OCI-M2 (cell line): ENCODE measurements at regions not wholly inside any gene's neighbourhood (a gene's known extent, or its start where the extent isn't known, plus 50 kb on each side); places are given as distances from the start of the nearest gene placed in this dataset.
"Not testable (repeated sequence)": the region's sequence is repeated elsewhere in the genome, so short reads cannot be mapped to it uniquely, and the experiment has no call there.

Experiments
- DNase-seq: peaks from one replicate; lab custom pipeline; 2025; ENCODE audit not compliant: unreplicated experiment; lab: John Stamatoyannopoulos, UW

- DNase-seq, result no peak
Observed at GRCh38 chr21:27323331-27323730, 356.4 kb upstream of the ADAMTS5 start.

- DNase-seq, result no peak
Observed at GRCh38 chr21:27321791-27322190, 354.9 kb upstream of the ADAMTS5 start.

- no peak for DNase-seq
Observed at GRCh38 chr21:27320868-27321267, 354.0 kb upstream of the ADAMTS5 start.

- not testable (repeated sequence) for DNase-seq
Observed at GRCh38 chr21:27317601-27318000, 350.7 kb upstream of the ADAMTS5 start.

- no peak for DNase-seq
Observed at GRCh38 chr21:27315373-27315772, 348.5 kb upstream of the ADAMTS5 start.

- no peak for DNase-seq
Observed at GRCh38 chr21:27314131-27314530, 347.2 kb upstream of the ADAMTS5 start.

- DNase-seq, result no peak
Observed at GRCh38 chr21:27306791-27307775, 340.2 kb upstream of the ADAMTS5 start.

GRCh38 chr21:27306206-27306605, 339.3 kb upstream of the ADAMTS5 start:
- DNase-seq, result no peak

- no peak for DNase-seq
Observed at GRCh38 chr21:27301220-27301619, 334.3 kb upstream of the ADAMTS5 start.

GRCh38 chr21:27300770-27301169, 333.9 kb upstream of the ADAMTS5 start:
- no peak for DNase-seq

GRCh38 chr21:27298465-27298864, 331.6 kb upstream of the ADAMTS5 start:
- DNase-seq, result no peak

- no peak for DNase-seq
Observed at GRCh38 chr21:27293239-27293638, 326.4 kb upstream of the ADAMTS5 start.

- no peak for DNase-seq
Observed at GRCh38 chr21:27292783-27293182, 325.9 kb upstream of the ADAMTS5 start.

GRCh38 chr21:27292229-27292628, 325.3 kb upstream of the ADAMTS5 start:
- DNase-seq, result no peak

- DNase-seq, result no peak
Observed at GRCh38 chr21:27291006-27291405, 324.1 kb upstream of the ADAMTS5 start.

- DNase-seq, result no peak
Observed at GRCh38 chr21:27290028-27290427, 323.1 kb upstream of the ADAMTS5 start.

GRCh38 chr21:27286760-27287159, 319.9 kb upstream of the ADAMTS5 start:
- no peak for DNase-seq

GRCh38 chr21:27277110-27277509, 310.2 kb upstream of the ADAMTS5 start:
- no peak for DNase-seq

GRCh38 chr21:27275294-27275927, 308.5 kb upstream of the ADAMTS5 start:
- no peak for DNase-seq

GRCh38 chr21:27269644-27270043, 302.8 kb upstream of the ADAMTS5 start:
- no peak for DNase-seq

GRCh38 chr21:27268290-27268689, 301.4 kb upstream of the ADAMTS5 start:
- DNase-seq, result no peak

- no peak for DNase-seq
Observed at GRCh38 chr21:27265949-27266348, 299.1 kb upstream of the ADAMTS5 start.
